A673 (cell line): ENCODE measurements at regions not wholly inside any gene's neighbourhood (a gene's known extent, or its start where the extent isn't known, plus 50 kb on each side); places are given as distances from the start of the nearest gene placed in this dataset.
A peak's percentile ranks its signal among the peaks of the same experiment; 100 is the strongest.

Experiments
- BruUV-seq: library from RNA; stranded (reverse); fragments of 400-500 nt; replicated peaks from 2 replicates; lab custom pipeline; 2021; lab: Mats Ljungman, UMichigan
- CTCF ChIA-PET: fragments of 300-600 bp; sonication (Branson Sonifier 250); formaldehyde crosslinking; loops from one replicate; lab custom pipeline; 2022; ENCODE audit warnings: antibody characterized with exemption; lab: Charles Lee
- POLR2A ChIA-PET: fragments of 300-600 bp; sonication (Branson Sonifier 250); formaldehyde crosslinking; loops from one replicate; lab custom pipeline; 2022; ENCODE audit warnings: antibody characterized with exemption; ENCODE audit not compliant: low non-redundant PET; lab: Charles Lee
- DNase-seq: peaks from one replicate; pipeline ENCODE4 v3.0.0-alpha.2; 2015; ENCODE audit warnings: low spot score
- H3K27ac ChIP-seq: fragments of 200-600 bp; sonication (generic); 2 replicates; pipeline ENCODE4 v1.5.1; 2016; ENCODE audit warnings: mixed run types, low read depth, mild to moderate bottlenecking, mixed read lengths, antibody characterized with exemption, low read length; ENCODE audit not compliant: poor library complexity, severe bottlenecking
- H3K27me3 ChIP-seq: fragments of 200-600 bp; sonication (generic); replicated peaks from 2 replicates; pipeline ENCODE4 v1.6.1; 2017; ENCODE audit warnings: mixed run types, low read depth, mild to moderate bottlenecking, mixed read lengths, antibody characterized with exemption, low read length; ENCODE audit not compliant: insufficient read depth, poor library complexity
- H3K36me3 ChIP-seq: fragments of 200-600 bp; sonication (generic); 2 replicates; pipeline ENCODE4 v1.6.1; 2016; ENCODE audit warnings: mixed run types, mild to moderate bottlenecking, mixed read lengths, antibody characterized with exemption, low read length; ENCODE audit not compliant: insufficient read depth, poor library complexity, severe bottlenecking
- H3K4me1 ChIP-seq: fragments of 200-600 bp; sonication (generic); 2 replicates; pipeline ENCODE4 v1.6.1; 2017; ENCODE audit warnings: mixed run types, mild to moderate bottlenecking, mixed read lengths, antibody characterized with exemption, low read length; ENCODE audit not compliant: insufficient read depth, poor library complexity, severe bottlenecking
- H3K4me3 ChIP-seq: fragments of 200-600 bp; sonication (generic); 2 replicates; pipeline ENCODE4 v1.5.1; 2016; ENCODE audit warnings: low read depth, mixed run types, mild to moderate bottlenecking, mixed read lengths, low read length; ENCODE audit not compliant: poor library complexity, severe bottlenecking
- H3K9me3 ChIP-seq: fragments of 200-600 bp; sonication (generic); 2 replicates; pipeline ENCODE4 v1.6.1; 2016; ENCODE audit warnings: mixed run types, low read depth, mild to moderate bottlenecking, mixed read lengths, antibody characterized with exemption, low read length; ENCODE audit not compliant: poor library complexity, severe bottlenecking
- EZH2 ChIP-seq: fragments of 200-600 bp; sonication (generic); IDR thresholded peaks from 2 replicates; pipeline ENCODE4 v1.6.1; 2017; ENCODE audit warnings: borderline replicate concordance, low read depth, mild to moderate bottlenecking, mixed read lengths, antibody characterized with exemption, low read length; ENCODE audit not compliant: poor library complexity, severe bottlenecking
- intact Hi-C: fragments of 100-400 bp; cut with micrococcal nuclease; formaldehyde crosslinking; loops from one replicate; pipeline ENCODE4 v1.10.0; 2022; ENCODE audit not compliant: unreplicated experiment
- TF ChIP-seq, protein P1 (sequence below): fragments of 300-800, 200-600 bp; sonication (generic); conservative IDR thresholded peaks from 2 replicates; pipeline ENCODE4 v1.5.1; 2017; ENCODE audit warnings: low read depth, mild to moderate bottlenecking, antibody characterized with exemption, low read length, moderate library complexity, mixed read lengths

DNA sequence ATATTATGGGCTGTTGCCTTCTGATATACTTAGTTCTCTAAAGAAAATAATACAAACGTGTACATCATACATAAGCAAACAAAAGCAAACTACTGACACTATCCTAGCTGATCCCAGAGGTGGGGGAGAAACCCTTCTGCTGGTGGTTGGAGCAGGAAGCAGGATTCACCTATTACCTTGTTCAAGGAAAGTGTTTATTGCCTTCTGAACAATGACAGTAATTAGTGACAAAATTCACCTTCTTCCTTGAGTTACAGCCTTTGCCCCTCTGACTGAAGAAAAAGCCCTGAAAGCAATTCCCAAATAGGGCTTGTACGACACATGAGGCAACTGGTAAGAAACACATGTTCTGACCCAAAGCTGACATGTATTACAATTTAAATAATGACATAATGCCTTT lies 118.8 kb upstream of the AKR1E2 start:
- ChIA-PET CTCF (no interaction called here), POLR2A (no interaction called here)
- Histone ChIP-seq H3K27ac (no peak overlapping the region), H3K4me1 (no peaks in the 10 kb centered on the region), H3K27me3 (no peaks in the 10 kb centered on the region), H3K36me3 (no peaks in the 10 kb centered on the region), H3K4me3 (no peak overlapping the region), H3K9me3 (no peaks in the 10 kb centered on the region)
- TF ChIP-seq, protein P1, sequence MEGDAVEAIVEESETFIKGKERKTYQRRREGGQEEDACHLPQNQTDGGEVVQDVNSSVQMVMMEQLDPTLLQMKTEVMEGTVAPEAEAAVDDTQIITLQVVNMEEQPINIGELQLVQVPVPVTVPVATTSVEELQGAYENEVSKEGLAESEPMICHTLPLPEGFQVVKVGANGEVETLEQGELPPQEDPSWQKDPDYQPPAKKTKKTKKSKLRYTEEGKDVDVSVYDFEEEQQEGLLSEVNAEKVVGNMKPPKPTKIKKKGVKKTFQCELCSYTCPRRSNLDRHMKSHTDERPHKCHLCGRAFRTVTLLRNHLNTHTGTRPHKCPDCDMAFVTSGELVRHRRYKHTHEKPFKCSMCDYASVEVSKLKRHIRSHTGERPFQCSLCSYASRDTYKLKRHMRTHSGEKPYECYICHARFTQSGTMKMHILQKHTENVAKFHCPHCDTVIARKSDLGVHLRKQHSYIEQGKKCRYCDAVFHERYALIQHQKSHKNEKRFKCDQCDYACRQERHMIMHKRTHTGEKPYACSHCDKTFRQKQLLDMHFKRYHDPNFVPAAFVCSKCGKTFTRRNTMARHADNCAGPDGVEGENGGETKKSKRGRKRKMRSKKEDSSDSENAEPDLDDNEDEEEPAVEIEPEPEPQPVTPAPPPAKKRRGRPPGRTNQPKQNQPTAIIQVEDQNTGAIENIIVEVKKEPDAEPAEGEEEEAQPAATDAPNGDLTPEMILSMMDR = no peak
- TF ChIP-seq EZH2 = no peak
- no peak for DNase-seq
- no TSS peak for BruUV-seq
- intact Hi-C loops = loop anchor here (5.0 kb wide), 1 partner anchor 60 kb away; no protein-coding TSS in a partner anchor

DNA sequence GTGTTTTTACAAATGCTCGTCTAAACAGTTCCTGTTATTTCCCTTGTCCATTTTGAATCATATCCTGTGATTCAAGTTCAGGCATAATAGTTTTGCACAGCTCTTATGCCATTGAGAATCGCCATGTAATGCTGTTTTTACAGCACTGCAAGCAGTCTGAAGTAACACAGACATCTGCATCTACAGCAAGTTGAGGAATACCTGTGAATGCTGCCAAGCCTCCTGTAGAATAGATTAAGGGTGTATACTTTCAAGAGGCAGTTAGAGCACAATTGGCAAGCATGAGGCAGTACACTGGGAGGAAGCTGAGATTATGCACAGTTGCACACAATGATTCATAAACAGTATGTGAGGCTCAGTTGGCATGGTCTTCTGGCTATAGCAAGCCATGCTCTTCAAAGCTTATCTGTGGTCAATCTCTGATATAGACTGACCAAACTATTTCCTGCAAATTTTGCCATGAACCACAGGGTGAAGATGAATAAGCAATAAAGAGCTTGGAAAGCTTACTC lies 121.9 kb upstream of the AKR1E2 start:
- no peak for TF ChIP-seq EZH2
- TF ChIP-seq, protein P1 = no peak
- CTCF ChIA-PET = no interaction called here
- intact Hi-C loops = no loop called here
- Histone ChIP-seq H3K4me3 (no peak overlapping the region), H3K4me1 (no peaks in the 10 kb centered on the region), H3K27ac (no peak overlapping the region), H3K9me3 (no peaks in the 10 kb centered on the region), H3K27me3 (no peaks in the 10 kb centered on the region), H3K36me3 (no peaks in the 10 kb centered on the region)
- DNase-seq = peak; percentile 28
- BruUV-seq = no TSS peak
- POLR2A ChIA-PET = interaction anchor here (0.5 kb wide), 1 partner anchor 24 kb away, joined by 3 read pairs; no protein-coding TSS in a partner anchor

DNA sequence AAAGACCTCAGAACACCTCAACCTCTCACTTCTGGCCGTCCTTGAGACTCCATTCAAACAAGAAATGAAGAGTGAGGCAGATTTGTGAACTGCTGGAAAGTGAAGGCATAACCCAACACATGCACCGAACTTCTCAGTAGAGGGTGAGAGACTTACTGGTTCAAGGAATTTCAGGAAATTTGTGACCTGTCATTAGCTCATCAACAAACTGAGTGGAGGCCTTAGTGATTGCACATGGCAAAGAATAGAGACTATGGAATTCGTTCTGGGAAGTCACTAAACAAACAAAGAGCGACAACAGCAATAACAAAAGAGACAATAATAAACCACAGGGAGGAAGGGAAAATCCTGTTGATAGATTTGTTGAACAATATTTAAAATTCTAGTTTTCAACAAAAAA lies 125.0 kb upstream of the AKR1E2 start:
- BruUV-seq = no TSS peak
- intact Hi-C loops = no loop called here
- TF ChIP-seq EZH2 = no peak
- TF ChIP-seq, protein P1 = no peak
- CTCF ChIA-PET = no interaction called here
- Histone ChIP-seq H3K4me3 (no peak overlapping the region), H3K36me3 (no peaks in the 10 kb centered on the region), H3K9me3 (no peaks in the 10 kb centered on the region), H3K27me3 (no peaks in the 10 kb centered on the region), H3K4me1 (no peaks in the 10 kb centered on the region), H3K27ac (no peak overlapping the region)
- POLR2A ChIA-PET = no interaction called here
- no peak for DNase-seq
